ENCODE measurements at regions not wholly inside any gene's neighbourhood (a gene's known extent, or its start where the extent isn't known, plus 50 kb on each side); places are given as distances from the start of the nearest gene placed in this dataset.

- TF ChIP-seq CTCF (IDR thresholded peaks at IDR 0.05; ENCODE audit: control insufficient read depth, insufficient read depth, low read depth, low read length, missing control alignments): no peak
Measured at GRCh38 chr15:88398011-88398410, 69.2 kb downstream of the MRPL46 start.

GRCh38 chr15:88397506-88397905, 69.7 kb downstream of the MRPL46 start:
- no peak for TF ChIP-seq CTCF (IDR thresholded peaks at IDR 0.05; ENCODE audit: control insufficient read depth, insufficient read depth, low read depth, low read length, missing control alignments)
- no peak for DNase-seq (ENCODE audit: low read depth)
- H3K4me3 ChIP-seq (ENCODE audit: control insufficient read depth, low read depth, low read length): no peak overlapping the region

More at GRCh38 chr15:88398011-88398410, 69.2 kb downstream of the MRPL46 start:
- no peak overlapping the region for H3K4me3 ChIP-seq (ENCODE audit: control insufficient read depth, low read depth, low read length)
- no peak for DNase-seq (ENCODE audit: low read depth)

GRCh38 chr15:88395872-88396781, 71.1 kb downstream of the MRPL46 start:
- TF ChIP-seq CTCF (IDR thresholded peaks at IDR 0.05; ENCODE audit: control insufficient read depth, insufficient read depth, low read depth, low read length, missing control alignments): no peak
- DNase-seq (ENCODE audit: low read depth): no peak
- H3K4me3 ChIP-seq (ENCODE audit: control insufficient read depth, low read depth, low read length): no peak overlapping the region

GRCh38 chr15:88395241-88395640, 71.9 kb downstream of the MRPL46 start:
- no peak overlapping the region for H3K4me3 ChIP-seq (ENCODE audit: control insufficient read depth, low read depth, low read length)
- DNase-seq (ENCODE audit: low read depth): no peak
- no peak for TF ChIP-seq CTCF (IDR thresholded peaks at IDR 0.05; ENCODE audit: control insufficient read depth, insufficient read depth, low read depth, low read length, missing control alignments)

- H3K4me3 ChIP-seq (ENCODE audit: control insufficient read depth, low read depth, low read length): no peak overlapping the region
- TF ChIP-seq CTCF (IDR thresholded peaks at IDR 0.05; ENCODE audit: control insufficient read depth, insufficient read depth, low read depth, low read length, missing control alignments): no peak
- no peak for DNase-seq (ENCODE audit: low read depth)
Measured at GRCh38 chr15:88394553-88395145, 72.5 kb downstream of the MRPL46 start.

GRCh38 chr15:88393719-88394519, 73.3 kb downstream of the MRPL46 start:
- TF ChIP-seq CTCF (IDR thresholded peaks at IDR 0.05; ENCODE audit: control insufficient read depth, insufficient read depth, low read depth, low read length, missing control alignments): no peak
- no peak overlapping the region for H3K4me3 ChIP-seq (ENCODE audit: control insufficient read depth, low read depth, low read length)
- no peak for DNase-seq (ENCODE audit: low read depth)

All from AG09309 (cell line).